A673 (cell line): ENCODE measurements at regions not wholly inside any gene's neighbourhood (a gene's known extent, or its start where the extent isn't known, plus 50 kb on each side); places are given as distances from the start of the nearest gene placed in this dataset.

ENCODE experiments used
- EZH2 ChIP-seq: fragments of 200-600 bp; sonication (generic); IDR thresholded peaks from 2 replicates; pipeline ENCODE4 v1.6.1; 2017; ENCODE audit warnings: borderline replicate concordance, low read depth, mild to moderate bottlenecking, mixed read lengths, antibody characterized with exemption, low read length; ENCODE audit not compliant: poor library complexity, severe bottlenecking
- TF ChIP-seq, protein P1 (sequence below): fragments of 300-800, 200-600 bp; sonication (generic); conservative IDR thresholded peaks from 2 replicates; pipeline ENCODE4 v1.5.1; 2017; ENCODE audit warnings: low read depth, mild to moderate bottlenecking, antibody characterized with exemption, low read length, moderate library complexity, mixed read lengths

DNA sequence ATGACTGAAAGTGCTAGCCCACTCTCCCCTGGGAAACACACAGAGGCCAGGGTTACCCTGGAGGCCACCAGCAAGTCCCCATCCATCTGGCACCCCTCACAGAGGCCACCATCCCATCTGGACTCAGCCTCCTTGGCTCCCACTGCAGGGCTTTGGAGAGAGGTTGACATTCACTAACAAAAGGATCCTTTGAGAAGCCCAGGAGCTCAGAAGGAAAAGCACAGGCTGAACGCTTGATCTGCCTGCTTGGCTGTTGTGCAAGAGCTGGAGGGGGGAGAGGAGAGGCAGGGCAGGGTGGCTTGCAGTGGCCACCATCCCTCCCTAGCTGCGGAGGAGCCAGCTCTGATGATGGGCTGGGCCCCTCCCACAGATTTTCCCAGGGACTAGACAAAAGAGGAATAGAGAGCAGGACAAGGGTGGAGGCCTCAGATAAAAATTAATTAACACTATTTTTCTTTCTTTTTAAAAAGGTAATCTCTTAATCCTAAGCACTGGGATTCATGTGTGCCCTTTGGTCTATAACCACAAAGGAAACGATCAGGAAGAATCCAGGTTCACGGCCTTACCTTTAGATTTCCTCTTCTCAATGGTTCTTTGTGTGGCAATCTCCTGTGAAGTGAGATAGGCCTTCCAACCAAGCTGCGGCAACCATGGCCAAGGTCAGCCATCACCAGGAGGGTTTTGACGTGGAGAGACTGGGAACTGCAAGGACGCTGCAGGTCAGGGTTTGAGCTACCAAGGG lies 154.7 kb downstream of the BARX2 start:
- TF ChIP-seq, protein P1, sequence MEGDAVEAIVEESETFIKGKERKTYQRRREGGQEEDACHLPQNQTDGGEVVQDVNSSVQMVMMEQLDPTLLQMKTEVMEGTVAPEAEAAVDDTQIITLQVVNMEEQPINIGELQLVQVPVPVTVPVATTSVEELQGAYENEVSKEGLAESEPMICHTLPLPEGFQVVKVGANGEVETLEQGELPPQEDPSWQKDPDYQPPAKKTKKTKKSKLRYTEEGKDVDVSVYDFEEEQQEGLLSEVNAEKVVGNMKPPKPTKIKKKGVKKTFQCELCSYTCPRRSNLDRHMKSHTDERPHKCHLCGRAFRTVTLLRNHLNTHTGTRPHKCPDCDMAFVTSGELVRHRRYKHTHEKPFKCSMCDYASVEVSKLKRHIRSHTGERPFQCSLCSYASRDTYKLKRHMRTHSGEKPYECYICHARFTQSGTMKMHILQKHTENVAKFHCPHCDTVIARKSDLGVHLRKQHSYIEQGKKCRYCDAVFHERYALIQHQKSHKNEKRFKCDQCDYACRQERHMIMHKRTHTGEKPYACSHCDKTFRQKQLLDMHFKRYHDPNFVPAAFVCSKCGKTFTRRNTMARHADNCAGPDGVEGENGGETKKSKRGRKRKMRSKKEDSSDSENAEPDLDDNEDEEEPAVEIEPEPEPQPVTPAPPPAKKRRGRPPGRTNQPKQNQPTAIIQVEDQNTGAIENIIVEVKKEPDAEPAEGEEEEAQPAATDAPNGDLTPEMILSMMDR, result no peak
- TF ChIP-seq EZH2, result no peak
